ENCODE measurements at regions not wholly inside any gene's neighbourhood (a gene's known extent, or its start where the extent isn't known, plus 50 kb on each side); places are given as distances from the start of the nearest gene placed in this dataset.

DNA sequence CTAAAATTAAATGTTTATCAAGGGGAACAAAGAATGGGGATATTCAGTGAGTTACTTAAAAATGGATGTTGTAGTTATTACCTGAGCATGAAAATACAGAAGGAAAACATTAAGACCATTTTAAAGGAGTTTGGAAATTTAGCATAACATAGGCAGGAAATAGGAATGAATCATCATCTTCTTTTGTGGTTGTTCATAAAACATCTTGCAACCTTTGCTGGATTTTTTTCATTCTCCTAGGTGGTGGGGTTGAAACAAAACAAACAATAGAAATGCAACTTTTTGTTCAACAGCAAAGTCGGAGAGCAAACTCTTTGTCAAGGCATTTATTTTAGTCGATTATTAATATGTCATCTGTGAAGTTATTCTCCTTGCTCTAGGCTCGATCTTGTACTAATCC lies 275.1 kb downstream of the IPO8 start:
- TF ChIP-seq, protein P1, sequence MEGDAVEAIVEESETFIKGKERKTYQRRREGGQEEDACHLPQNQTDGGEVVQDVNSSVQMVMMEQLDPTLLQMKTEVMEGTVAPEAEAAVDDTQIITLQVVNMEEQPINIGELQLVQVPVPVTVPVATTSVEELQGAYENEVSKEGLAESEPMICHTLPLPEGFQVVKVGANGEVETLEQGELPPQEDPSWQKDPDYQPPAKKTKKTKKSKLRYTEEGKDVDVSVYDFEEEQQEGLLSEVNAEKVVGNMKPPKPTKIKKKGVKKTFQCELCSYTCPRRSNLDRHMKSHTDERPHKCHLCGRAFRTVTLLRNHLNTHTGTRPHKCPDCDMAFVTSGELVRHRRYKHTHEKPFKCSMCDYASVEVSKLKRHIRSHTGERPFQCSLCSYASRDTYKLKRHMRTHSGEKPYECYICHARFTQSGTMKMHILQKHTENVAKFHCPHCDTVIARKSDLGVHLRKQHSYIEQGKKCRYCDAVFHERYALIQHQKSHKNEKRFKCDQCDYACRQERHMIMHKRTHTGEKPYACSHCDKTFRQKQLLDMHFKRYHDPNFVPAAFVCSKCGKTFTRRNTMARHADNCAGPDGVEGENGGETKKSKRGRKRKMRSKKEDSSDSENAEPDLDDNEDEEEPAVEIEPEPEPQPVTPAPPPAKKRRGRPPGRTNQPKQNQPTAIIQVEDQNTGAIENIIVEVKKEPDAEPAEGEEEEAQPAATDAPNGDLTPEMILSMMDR (IDR thresholded peaks at IDR 0.05; ENCODE audit: extremely low read depth, missing control alignments) = no peak

DNA sequence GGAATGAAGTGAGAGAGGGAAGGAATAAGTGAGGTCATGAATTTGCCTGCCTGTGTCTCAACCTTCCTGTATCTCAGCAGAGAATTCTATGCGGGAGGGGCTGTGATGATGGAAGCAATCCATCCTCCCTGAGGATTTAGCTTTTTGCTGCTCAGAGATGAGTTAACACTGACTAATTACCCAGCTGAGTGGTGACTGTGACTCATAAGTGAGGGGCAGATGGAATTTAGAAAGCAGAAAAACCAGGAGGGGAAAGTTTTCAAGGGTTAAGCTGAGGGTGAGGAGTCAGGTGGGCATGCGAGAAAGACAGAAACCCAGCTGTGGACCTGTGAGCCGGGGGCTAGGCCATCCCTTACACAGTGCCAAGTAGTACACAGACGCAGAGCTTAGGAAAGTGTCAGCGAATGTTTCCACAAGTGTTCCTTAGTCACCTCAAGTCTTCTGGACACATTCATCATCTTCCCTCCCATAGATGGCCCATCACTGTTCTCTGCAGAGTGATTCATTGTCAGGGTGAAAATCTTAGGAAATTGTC lies 277.9 kb downstream of the IPO8 start:
- no peak for DNase-seq (ENCODE audit: low spot score)
- TF ChIP-seq, protein P1 (IDR thresholded peaks at IDR 0.05; ENCODE audit: extremely low read depth, missing control alignments) = no peak

More for the DNA sequence above, 275.1 kb downstream of the IPO8 start:
- no peak for DNase-seq (ENCODE audit: low spot score)

DNA sequence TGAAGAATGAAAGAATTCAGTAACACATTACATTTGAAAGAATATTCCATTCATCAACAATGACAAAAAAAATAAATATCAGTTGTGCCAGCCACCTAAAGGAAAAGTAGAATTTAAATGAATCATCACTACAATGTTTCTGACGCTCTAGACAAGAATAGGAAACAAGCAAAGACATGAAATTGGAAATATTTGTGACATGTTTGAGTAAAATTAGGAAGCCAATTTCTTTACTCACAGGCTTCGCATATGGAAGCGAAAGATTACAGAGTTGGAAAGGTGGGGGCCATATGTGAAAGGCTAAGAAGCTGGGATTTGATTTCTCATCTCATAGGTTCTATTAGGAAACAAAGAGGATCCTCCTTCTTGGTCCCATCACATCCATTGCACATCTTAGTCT lies 279.0 kb downstream of the IPO8 start:
- no peak for DNase-seq (ENCODE audit: low spot score)

DNA sequence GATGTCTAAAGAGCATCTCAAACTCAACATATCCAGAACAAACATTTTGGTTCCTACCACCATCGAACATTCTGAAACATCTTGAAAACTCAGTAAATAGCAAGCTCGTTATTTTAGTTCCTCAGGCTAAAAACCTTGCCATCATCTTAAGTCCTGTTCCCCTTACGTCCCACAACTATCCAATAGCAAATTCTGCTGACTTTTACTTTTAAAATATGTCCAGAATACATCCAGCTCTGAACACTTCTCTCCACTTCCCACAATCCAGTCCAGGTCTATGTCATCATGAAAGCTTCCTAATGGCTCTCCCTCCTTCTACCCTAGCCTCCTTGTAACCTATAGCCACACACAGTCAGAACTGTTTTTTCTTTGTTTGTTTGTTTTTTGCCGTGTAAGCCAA lies 279.9 kb downstream of the IPO8 start:
- DNase-seq (ENCODE audit: low spot score) = no peak
- TF ChIP-seq, protein P1 (IDR thresholded peaks at IDR 0.05; ENCODE audit: extremely low read depth, missing control alignments) = no peak

More for the DNA sequence above, 279.0 kb downstream of the IPO8 start:
- TF ChIP-seq, protein P1 (IDR thresholded peaks at IDR 0.05; ENCODE audit: extremely low read depth, missing control alignments) = no peak

DNA sequence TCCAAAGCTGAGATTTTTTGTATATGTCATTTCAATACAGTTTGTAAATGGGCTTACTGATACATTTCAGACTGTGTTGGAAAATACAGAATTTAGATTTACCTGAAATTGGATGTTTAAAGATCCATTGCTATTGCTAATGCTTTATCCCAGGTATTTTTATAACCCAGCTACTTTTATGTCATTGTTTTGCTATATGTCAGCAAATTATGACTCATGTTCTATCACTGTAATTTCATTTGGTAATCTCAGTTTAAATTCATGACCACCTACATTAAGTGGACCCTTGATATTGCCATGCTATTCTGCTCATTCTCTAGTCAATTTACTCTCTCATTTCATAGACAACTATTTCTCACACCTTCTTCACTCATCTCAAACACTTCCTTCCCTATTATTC lies 281.2 kb downstream of the IPO8 start:
- TF ChIP-seq, protein P1 (IDR thresholded peaks at IDR 0.05; ENCODE audit: extremely low read depth, missing control alignments) = no peak
- DNase-seq (ENCODE audit: low spot score) = no peak

DNA sequence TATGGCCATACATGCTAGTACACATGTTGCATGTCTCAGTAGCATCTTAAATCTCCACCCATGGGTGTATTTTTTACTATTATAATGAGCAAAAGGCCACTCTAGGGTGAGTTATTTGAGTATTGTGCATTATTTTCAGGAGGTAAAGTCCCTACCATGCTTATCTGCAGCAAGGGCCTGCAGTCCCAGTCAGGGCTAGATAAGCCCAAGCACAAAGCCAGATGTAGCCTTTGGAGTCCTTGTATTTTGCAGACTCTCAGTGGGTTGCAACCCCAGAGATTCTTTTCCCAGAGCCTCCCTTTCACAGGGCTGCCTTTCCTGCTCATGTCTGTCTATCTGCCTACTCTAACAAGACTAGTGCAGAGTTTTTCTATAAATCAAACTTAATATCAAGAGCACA lies 295.3 kb downstream of the IPO8 start:
- TF ChIP-seq, protein P1 (IDR thresholded peaks at IDR 0.05; ENCODE audit: extremely low read depth, missing control alignments) = no peak
- no peak for DNase-seq (ENCODE audit: low spot score)

DNA sequence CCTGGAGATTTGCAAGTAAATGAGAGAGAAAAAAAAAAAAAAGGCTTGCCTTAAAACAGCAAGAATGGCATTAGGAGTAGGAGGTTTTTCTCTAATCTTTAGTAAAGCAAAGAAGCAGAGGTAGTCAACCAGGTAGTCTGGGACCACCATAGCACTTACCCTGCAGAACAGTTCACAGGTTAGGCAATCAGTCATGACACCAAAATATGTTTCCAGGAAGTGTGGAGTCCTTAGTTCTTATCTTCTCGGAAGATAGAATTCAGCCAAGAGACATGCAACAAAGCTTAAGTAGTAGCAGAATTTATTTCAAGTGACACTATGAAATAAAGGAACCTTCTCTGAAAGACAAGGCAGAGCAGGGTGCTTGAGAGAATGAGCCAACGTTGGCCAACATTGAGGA lies 295.8 kb downstream of the IPO8 start:
- TF ChIP-seq, protein P1 (IDR thresholded peaks at IDR 0.05; ENCODE audit: extremely low read depth, missing control alignments) = no peak
- DNase-seq (ENCODE audit: low spot score) = no peak

All from GM20000 (cell line).